ENCODE measurements at regions not wholly inside any gene's neighbourhood (a gene's known extent, or its start where the extent isn't known, plus 50 kb on each side); places are given as distances from the start of the nearest gene placed in this dataset.

- H4K20me1 ChIP-seq (ENCODE audit: control insufficient read depth, insufficient read depth, low read length, poor library complexity, severe bottlenecking) = no peaks in the 10 kb centered on the region
- H3K9ac ChIP-seq (ENCODE audit: low read length) = no peak overlapping the region
- H3K9me3 ChIP-seq (ENCODE audit: control extremely low read depth in 1 of 3, control insufficient read depth in 2 of 3, insufficient read depth in 1 of 3, low read length in 2 of 3) = no peaks in the 10 kb centered on the region
- ATAC-seq (ENCODE audit: low read depth) (no peak), DNase-seq (no peak)
- no peaks in the 10 kb centered on the region for H3K4me1 ChIP-seq (ENCODE audit: control insufficient read depth in 2 of 2, insufficient read depth in 2 of 2, low read length in 2 of 2)
- no peak overlapping the region for H3K27ac ChIP-seq (ENCODE audit: low read length in 2 of 2)
- Mint-ChIP-seq H3K4me1 (no peaks in the 10 kb centered on the region), H3K27me3 (no peaks in the 10 kb centered on the region), H3K9me3 (ENCODE audit: insufficient read depth) (peaks cover 2% of the 10 kb centered on the region), H3K4me3 (no peak overlapping the region), H3K27ac (no peak overlapping the region)
- no peak overlapping the region for H2AFZ ChIP-seq (ENCODE audit: insufficient read depth, low read depth, low read length, poor library complexity, severe bottlenecking)
- H3K27me3 ChIP-seq (replicated peaks in 1 of 4; ENCODE audit: control extremely low read depth in 1 of 4, control insufficient read depth in 3 of 4, insufficient read depth in 4 of 4, low read length in 3 of 4) = no peaks in the 10 kb centered on the region
- H3K79me2 ChIP-seq (ENCODE audit: control insufficient read depth, insufficient read depth, low read length) = no peaks in the 10 kb centered on the region
- POLR2A ChIA-PET = no interaction called here
- intact Hi-C loops (cut with micrococcal nuclease) = no loop called here
- CTCF ChIA-PET = no interaction called here
- no peaks in the 10 kb centered on the region for H3K36me3 ChIP-seq (replicated peaks in 1 of 2; ENCODE audit: control extremely low read depth in 1 of 2, control insufficient read depth in 1 of 2, extremely low read depth in 1 of 2, insufficient read depth in 2 of 2, low read length in 1 of 2)
- no CpG with 5 or more reads among the region's 2 CpGs for WGBS (ENCODE audit: insufficient coverage)
- H3K4me3 ChIP-seq (ENCODE audit: control extremely low read depth in 1 of 5, extremely low read depth in 1 of 5, insufficient read depth in 1 of 5, low read depth in 2 of 5, low read length in 4 of 5) = no peak overlapping the region
- TF ChIP-seq CTCF (IDR thresholded peaks at IDR 0.05) = no peak
- no peak for TF ChIP-seq EZH2 (IDR thresholded peaks at IDR 0.05; ENCODE audit: borderline replicate concordance, insufficient read depth, low read depth, low read length, poor library complexity, severe bottlenecking)
- no peak overlapping the region for H3K4me2 ChIP-seq (replicated peaks; ENCODE audit: low read depth, low read length, poor library complexity, severe bottlenecking)
Measured at GRCh38 chr5:106521701-106522100, 1149.0 kb downstream of the EFNA5 start.

GRCh38 chr5:106510321-106510720 is 1160.4 kb downstream of the EFNA5 start:
- Histone ChIP-seq H2AFZ (ENCODE audit: insufficient read depth, low read depth, low read length, poor library complexity, severe bottlenecking) (no peak overlapping the region), H3K79me2 (ENCODE audit: control insufficient read depth, insufficient read depth, low read length) (no peaks in the 10 kb centered on the region)

More at GRCh38 chr5:106510321-106510720, 1160.4 kb downstream of the EFNA5 start:
- no peaks in the 10 kb centered on the region for H3K36me3 ChIP-seq (replicated peaks in 1 of 2; ENCODE audit: control extremely low read depth in 1 of 2, control insufficient read depth in 1 of 2, extremely low read depth in 1 of 2, insufficient read depth in 2 of 2, low read length in 1 of 2)
- ChIA-PET CTCF (no interaction called here), POLR2A (no interaction called here)
- H3K4me2 ChIP-seq (replicated peaks; ENCODE audit: low read depth, low read length, poor library complexity, severe bottlenecking) = no peak overlapping the region
- Mint-ChIP-seq H3K27ac (no peak overlapping the region), H3K4me3 (no peak overlapping the region), H3K4me1 (no peaks in the 10 kb centered on the region), H3K27me3 (no peaks in the 10 kb centered on the region), H3K9me3 (ENCODE audit: insufficient read depth) (peaks cover 2% of the 10 kb centered on the region)
- no peak overlapping the region for H3K4me3 ChIP-seq (ENCODE audit: control extremely low read depth in 1 of 5, extremely low read depth in 1 of 5, insufficient read depth in 1 of 5, low read depth in 2 of 5, low read length in 4 of 5)
- no peak overlapping the region for H3K27ac ChIP-seq (ENCODE audit: low read length in 2 of 2)
- ATAC-seq (ENCODE audit: low read depth) (no peak), DNase-seq (no peak)
- H3K9ac ChIP-seq (ENCODE audit: low read length) = no peak overlapping the region
- H3K4me1 ChIP-seq (ENCODE audit: control insufficient read depth in 2 of 2, insufficient read depth in 2 of 2, low read length in 2 of 2) = no peaks in the 10 kb centered on the region
- no peaks in the 10 kb centered on the region for H3K9me3 ChIP-seq (ENCODE audit: control extremely low read depth in 1 of 3, control insufficient read depth in 2 of 3, insufficient read depth in 1 of 3, low read length in 2 of 3)
- TF ChIP-seq EZH2 (IDR thresholded peaks at IDR 0.05; ENCODE audit: borderline replicate concordance, insufficient read depth, low read depth, low read length, poor library complexity, severe bottlenecking) (no peak), CTCF (IDR thresholded peaks at IDR 0.05) (no peak)
- intact Hi-C loops (cut with micrococcal nuclease) = no loop called here
- no peaks in the 10 kb centered on the region for H3K27me3 ChIP-seq (replicated peaks in 1 of 4; ENCODE audit: control extremely low read depth in 1 of 4, control insufficient read depth in 3 of 4, insufficient read depth in 4 of 4, low read length in 3 of 4)
- no peaks in the 10 kb centered on the region for H4K20me1 ChIP-seq (ENCODE audit: control insufficient read depth, insufficient read depth, low read length, poor library complexity, severe bottlenecking)
